SK-N-MC (cell line): ENCODE measurements at regions not wholly inside any gene's neighbourhood (a gene's known extent, or its start where the extent isn't known, plus 50 kb on each side); places are given as distances from the start of the nearest gene placed in this dataset.

Experiments
- EZH2 ChIP-seq: fragments of 200-600 bp; sonication (generic); IDR thresholded peaks from one replicate; pipeline ENCODE4 v1.6.1; 2017; ENCODE audit warnings: antibody characterized with exemption
- FOXP2 ChIP-seq: optimal IDR thresholded peaks from 2 replicates; pipeline ENCODE3; 2011; ENCODE audit warnings: mild to moderate bottlenecking, moderate library complexity; ENCODE audit not compliant: insufficient read depth; ENCODE audit errors: extremely low read length, control extremely low read depth
- POLR2AphosphoS5 ChIP-seq: IDR thresholded peaks from 2 replicates; pipeline ENCODE4 v1.6.1; 2012; ENCODE audit warnings: mild to moderate bottlenecking, low read depth, low read length, borderline replicate concordance

DNA sequence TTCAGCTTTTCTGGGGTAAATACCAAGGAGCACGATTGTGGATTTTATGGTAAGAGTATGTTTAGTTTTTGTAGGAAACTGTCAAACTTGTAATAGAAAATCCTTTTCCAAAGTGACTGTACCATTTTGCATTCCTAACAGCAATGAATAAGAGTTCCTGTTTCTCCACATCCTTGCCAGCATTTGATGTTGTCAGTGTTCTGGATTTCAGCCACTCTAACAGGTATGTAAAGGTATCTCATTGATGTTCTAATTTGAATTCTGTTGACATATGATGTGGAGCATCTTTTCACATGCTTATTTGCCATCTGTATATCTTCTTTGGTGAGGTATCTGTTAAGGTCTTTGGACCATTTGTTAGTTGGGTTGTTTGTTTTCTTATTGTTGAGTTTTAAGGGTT lies 50.3 kb upstream of the RGS2 start:
- TF ChIP-seq EZH2 (no peak), POLR2AphosphoS5 (no peak), FOXP2 (no peak)
